Heart left ventricle (tissue), 16 donors: ENCODE measurements at regions not wholly inside any gene's neighbourhood (a gene's known extent, or its start where the extent isn't known, plus 50 kb on each side); places are given as distances from the start of the nearest gene placed in this dataset.

Experiments used
- ATAC-seq, 4 donors: fragments of 200-7000 bp; cut with Tn5 transposase; one replicate each; pipeline ENCODE4 v1.9.1; 2020 to 2022; ENCODE audit warnings: moderate library complexity in 4 of 4, mild to moderate bottlenecking in 3 of 4, moderate number of reproducible peaks in 1 of 4
- DNase-seq, 5 donors: peaks; one replicate each; pipeline ENCODE4 v3.0.0-alpha.2; 2020
- H3K27ac ChIP-seq, 12 donors: fragments of 200-600 bp; sonication (generic) in 4 of 12; one replicate each; pipeline versions ENCODE4 v1.5.0 to v1.8.0; 2016 to 2022; ENCODE audit warnings: mild to moderate bottlenecking in 2 of 12
- H3K27me3 ChIP-seq, 9 donors: fragments of 200-600 bp; sonication (generic) in 2 of 9; one replicate each; pipeline versions ENCODE4 v1.5.1 to v1.8.0; 2016 to 2022; ENCODE audit warnings: mild to moderate bottlenecking in 3 of 9
- H3K36me3 ChIP-seq, 9 donors: fragments of 200-600 bp; sonication (generic) in 2 of 9; one replicate each; pipeline versions ENCODE4 v1.5.0 to v1.8.0; 2018 to 2022; ENCODE audit warnings: mild to moderate bottlenecking in 2 of 9
- H3K4me1 ChIP-seq, 12 donors: fragments of 200-600 bp; sonication (generic) in 4 of 12; one replicate each; pipeline versions ENCODE4 v1.5.0 to v1.8.0; 2016 to 2022; ENCODE audit warnings: mild to moderate bottlenecking in 3 of 12
- H3K4me3 ChIP-seq, 12 donors: fragments of 200-600 bp; sonication (generic) in 4 of 12; one replicate each; pipeline versions ENCODE4 v1.5.0 to v1.8.0; 2017 to 2022; ENCODE audit warnings: mild to moderate bottlenecking in 9 of 12, moderate library complexity in 4 of 12
- H3K9me3 ChIP-seq, 12 donors: fragments of 200-600 bp; sonication (generic) in 4 of 12; one replicate each; pipeline versions ENCODE4 v1.5.0 to v1.8.0; 2016 to 2022; ENCODE audit warnings: mild to moderate bottlenecking in 1 of 12
- CTCF ChIP-seq, 12 donors: fragments of 200-600 bp; sonication (generic) in 4 of 12; IDR thresholded peaks; one replicate each; pipeline versions ENCODE4 v1.5.0 to v1.8.0; 2018 to 2022; ENCODE audit warnings: antibody characterized with exemption in 12 of 12, mild to moderate bottlenecking in 5 of 12
- POLR2A ChIP-seq, 2 donors: fragments of 450-650 bp; IDR thresholded peaks; one replicate each; pipeline ENCODE4 v1.6.1; 2017; ENCODE audit warnings: antibody characterized with exemption in 2 of 2, mild to moderate bottlenecking in 2 of 2, moderate library complexity in 2 of 2
- WGBS, 4 donors: extraction: QIAGEN DNeasy Blood & Tissue Kit in 2 of 4; methylation state at CpG; one replicate each; pipeline versions ENCODE4 v1.1.5 to v1.1.7; 2013 to 2018; 5-methylcytosine and 5-hydroxymethylcytosine counted together
- intact Hi-C, 10 donors: fragments of 100-400 bp; cut with DNase I; formaldehyde crosslinking; loops; one replicate each; pipeline versions ENCODE4 v1.11.1 to v1.14.2; 2022
- donor health status: ischemic (EF 13 %, LVEDD 7.1; RV severe dilation, severe dysfunction).
- donor health status: healthy with polysubstance abuse.
- donor health status: DM: no; HTN: yes; CAD: no.
- donor health status: DM: no; HTN: no; CAD: no.
- donor health status: ischemic (EF 25% LVEDD 6.9; RV normal size, moderate dysfunction).
- donor health status: ischemic (EF 25% LVEDD 5.7; RV mildly dilated, moderate dysfunction).
- donor health status: healthy.
- donor health status: DM: yes; HTN: yes; CAD: no.
- donor health status: ischemic (EF 35%, LVEDD 5.7; RV mildly dilated, moderate dysfunction).
- donor health status: nonischemic (EF 11% LVEDD 7.7; RV severe dilation, severe dysfunction).
- donor health status: DM: yes; HTN: yes; CAD: no.
- donor health status: PGD.
- donor health status: ischemic (EF 29% LVEDD 5.4; RV normal size, mild dysfunction).
- donor health status: nonischemic (EF 23%, LVEDD 6.1; RV moderate dilation, normal function).

GRCh38 chr18:1498216-1498615 is 593.5 kb downstream of the ADCYAP1 start:
- no peaks in the 10 kb centered on the region for H3K27me3 ChIP-seq
- peaks cover 0 to 12% (median 0%) of the 10 kb centered on the region in 12 donors for H3K9me3 ChIP-seq
- H3K36me3 ChIP-seq, result no peaks in the 10 kb centered on the region
- no peak for TF ChIP-seq CTCF (IDR thresholded peaks at IDR 0.05)
- no peak for TF ChIP-seq POLR2A (IDR thresholded peaks at IDR 0.05)
- DNase-seq, result no peak
- no peak overlapping the region for H3K27ac ChIP-seq
- 54 to 67% (median 60%) methylated on average over 1 of the region's 1 CpG for WGBS, 4 donors
- ATAC-seq, result no peak
- H3K4me1 ChIP-seq, result no peaks in the 10 kb centered on the region
- intact Hi-C loops, result no loop called here
- H3K4me3 ChIP-seq, result no peak overlapping the region

GRCh38 chr18:1499265-1499664 is 594.6 kb downstream of the ADCYAP1 start:
- H3K27ac ChIP-seq, result no peak overlapping the region
- H3K27me3 ChIP-seq, result no peaks in the 10 kb centered on the region
- DNase-seq (no peak), ATAC-seq (no peak)
- H3K36me3 ChIP-seq, result no peaks in the 10 kb centered on the region
- intact Hi-C loops, result no loop called here
- TF ChIP-seq POLR2A (IDR thresholded peaks at IDR 0.05) (no peak), CTCF (IDR thresholded peaks at IDR 0.05) (peak in 1 of 12 donors; percentile 8)
- no peak overlapping the region for H3K4me3 ChIP-seq
- peaks cover 0 to 12% (median 0%) of the 10 kb centered on the region in 12 donors for H3K9me3 ChIP-seq
- no peaks in the 10 kb centered on the region for H3K4me1 ChIP-seq

GRCh38 chr18:1503847-1504246 is 599.2 kb downstream of the ADCYAP1 start:
- TF ChIP-seq POLR2A (IDR thresholded peaks at IDR 0.05), result no peak
- no peak for TF ChIP-seq CTCF (IDR thresholded peaks at IDR 0.05)
- Histone ChIP-seq H3K27ac (no peak overlapping the region), H3K4me1 (no peaks in the 10 kb centered on the region), H3K9me3 (no peaks in the 10 kb centered on the region), H3K4me3 (no peak overlapping the region), H3K27me3 (no peaks in the 10 kb centered on the region), H3K36me3 (no peaks in the 10 kb centered on the region)
- DNase-seq (no peak), ATAC-seq (no peak)
- WGBS, 4 donors, result 77 to 82% (median 80%) methylated on average over 4 of the region's 4 CpGs
- intact Hi-C loops, result no loop called here

- TF ChIP-seq POLR2A (IDR thresholded peaks at IDR 0.05) (no peak), CTCF (IDR thresholded peaks at IDR 0.05) (no peak)
- Histone ChIP-seq H3K4me3 (no peak overlapping the region), H3K4me1 (no peaks in the 10 kb centered on the region), H3K27me3 (no peaks in the 10 kb centered on the region), H3K9me3 (no peaks in the 10 kb centered on the region), H3K27ac (no peak overlapping the region), H3K36me3 (no peaks in the 10 kb centered on the region)
- intact Hi-C loops, result no loop called here
- DNase-seq (no peak), ATAC-seq (no peak)
- 34 to 60% (median 46%) methylated on average over 1 of the region's 1 CpG for WGBS, 4 donors
Observed at GRCh38 chr18:1505856-1506255, 601.2 kb downstream of the ADCYAP1 start.
